A673 (cell line): ENCODE measurements at regions not wholly inside any gene's neighbourhood (a gene's known extent, or its start where the extent isn't known, plus 50 kb on each side); places are given as distances from the start of the nearest gene placed in this dataset.

Experiments
- BruUV-seq: library from RNA; stranded (reverse); fragments of 400-500 nt; replicated peaks from 2 replicates; lab custom pipeline; 2021; lab: Mats Ljungman, UMichigan
- CTCF ChIA-PET: fragments of 300-600 bp; sonication (Branson Sonifier 250); formaldehyde crosslinking; loops from one replicate; lab custom pipeline; 2022; ENCODE audit warnings: antibody characterized with exemption; lab: Charles Lee
- POLR2A ChIA-PET: fragments of 300-600 bp; sonication (Branson Sonifier 250); formaldehyde crosslinking; loops from one replicate; lab custom pipeline; 2022; ENCODE audit warnings: antibody characterized with exemption; ENCODE audit not compliant: low non-redundant PET; lab: Charles Lee
- DNase-seq: peaks from one replicate; pipeline ENCODE4 v3.0.0-alpha.2; 2015; ENCODE audit warnings: low spot score
- H3K27ac ChIP-seq: fragments of 200-600 bp; sonication (generic); 2 replicates; pipeline ENCODE4 v1.5.1; 2016; ENCODE audit warnings: mixed run types, low read depth, mild to moderate bottlenecking, mixed read lengths, antibody characterized with exemption, low read length; ENCODE audit not compliant: poor library complexity, severe bottlenecking
- H3K27me3 ChIP-seq: fragments of 200-600 bp; sonication (generic); replicated peaks from 2 replicates; pipeline ENCODE4 v1.6.1; 2017; ENCODE audit warnings: mixed run types, low read depth, mild to moderate bottlenecking, mixed read lengths, antibody characterized with exemption, low read length; ENCODE audit not compliant: insufficient read depth, poor library complexity
- H3K36me3 ChIP-seq: fragments of 200-600 bp; sonication (generic); 2 replicates; pipeline ENCODE4 v1.6.1; 2016; ENCODE audit warnings: mixed run types, mild to moderate bottlenecking, mixed read lengths, antibody characterized with exemption, low read length; ENCODE audit not compliant: insufficient read depth, poor library complexity, severe bottlenecking
- H3K4me1 ChIP-seq: fragments of 200-600 bp; sonication (generic); 2 replicates; pipeline ENCODE4 v1.6.1; 2017; ENCODE audit warnings: mixed run types, mild to moderate bottlenecking, mixed read lengths, antibody characterized with exemption, low read length; ENCODE audit not compliant: insufficient read depth, poor library complexity, severe bottlenecking
- H3K4me3 ChIP-seq: fragments of 200-600 bp; sonication (generic); 2 replicates; pipeline ENCODE4 v1.5.1; 2016; ENCODE audit warnings: low read depth, mixed run types, mild to moderate bottlenecking, mixed read lengths, low read length; ENCODE audit not compliant: poor library complexity, severe bottlenecking
- H3K9me3 ChIP-seq: fragments of 200-600 bp; sonication (generic); 2 replicates; pipeline ENCODE4 v1.6.1; 2016; ENCODE audit warnings: mixed run types, low read depth, mild to moderate bottlenecking, mixed read lengths, antibody characterized with exemption, low read length; ENCODE audit not compliant: poor library complexity, severe bottlenecking
- CTCF ChIP-seq: fragments of 300-800, 200-600 bp; sonication (generic); conservative IDR thresholded peaks from 2 replicates; pipeline ENCODE4 v1.5.1; 2017; ENCODE audit warnings: low read depth, mild to moderate bottlenecking, antibody characterized with exemption, low read length, moderate library complexity, mixed read lengths
- EZH2 ChIP-seq: fragments of 200-600 bp; sonication (generic); IDR thresholded peaks from 2 replicates; pipeline ENCODE4 v1.6.1; 2017; ENCODE audit warnings: borderline replicate concordance, low read depth, mild to moderate bottlenecking, mixed read lengths, antibody characterized with exemption, low read length; ENCODE audit not compliant: poor library complexity, severe bottlenecking
- intact Hi-C: fragments of 100-400 bp; cut with micrococcal nuclease; formaldehyde crosslinking; loops from one replicate; pipeline ENCODE4 v1.10.0; 2022; ENCODE audit not compliant: unreplicated experiment

DNA sequence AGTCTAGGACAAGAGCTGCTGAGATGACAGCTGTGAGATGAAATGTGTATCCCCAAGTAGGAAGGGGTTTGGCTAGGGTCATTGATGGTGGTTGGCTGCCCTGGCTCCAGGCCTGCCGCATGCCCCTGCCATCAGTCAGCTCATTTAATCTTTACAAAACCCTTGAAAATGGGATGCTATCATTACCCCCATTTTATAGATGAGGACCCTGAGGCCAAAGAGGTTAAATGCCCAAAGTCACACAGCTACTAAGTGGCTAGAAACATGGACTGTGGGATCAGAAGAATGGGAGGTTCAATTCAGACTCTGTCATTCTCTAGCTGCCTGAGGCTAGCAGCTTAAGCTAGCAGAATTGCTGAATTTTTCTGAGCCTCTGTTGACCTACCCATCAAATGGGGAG, 198.8 kb downstream of the MAF start:
- BruUV-seq: no TSS peak
- Histone ChIP-seq H3K27me3 (no peaks in the 10 kb centered on the region), H3K4me3 (no peak overlapping the region), H3K9me3 (peaks cover 4% of the 10 kb centered on the region), H3K4me1 (no peaks in the 10 kb centered on the region), H3K27ac (no peak overlapping the region), H3K36me3 (no peaks in the 10 kb centered on the region)
- ChIA-PET CTCF (no interaction called here), POLR2A (no interaction called here)
- TF ChIP-seq EZH2 (no peak), CTCF (no peak)
- no peak for DNase-seq
- intact Hi-C loops: no loop called here

GRCh38 chr16:79401157-79401556, 199.4 kb downstream of the MAF start:
- Histone ChIP-seq H3K9me3 (peaks cover 4% of the 10 kb centered on the region), H3K36me3 (no peaks in the 10 kb centered on the region), H3K4me1 (no peaks in the 10 kb centered on the region), H3K27me3 (no peaks in the 10 kb centered on the region), H3K27ac (no peak overlapping the region), H3K4me3 (no peak overlapping the region)
- no peak for DNase-seq
- ChIA-PET POLR2A (no interaction called here), CTCF (no interaction called here)
- intact Hi-C loops: no loop called here
- TF ChIP-seq EZH2 (no peak), CTCF (no peak)
- BruUV-seq: no TSS peak

GRCh38 chr16:79400462-79401149, 199.9 kb downstream of the MAF start:
- POLR2A ChIA-PET: no interaction called here

More at GRCh38 chr16:79400462-79401149, 199.9 kb downstream of the MAF start:
- intact Hi-C loops: no loop called here
- no peaks in the 10 kb centered on the region for H3K4me1 ChIP-seq
- no peak for TF ChIP-seq EZH2
- TF ChIP-seq CTCF: no peak
- DNase-seq: no peak
- CTCF ChIA-PET: no interaction called here
- no peak overlapping the region for H3K4me3 ChIP-seq
- BruUV-seq: no TSS peak
- H3K36me3 ChIP-seq: no peaks in the 10 kb centered on the region
- no peaks in the 10 kb centered on the region for H3K27me3 ChIP-seq
- H3K27ac ChIP-seq: no peak overlapping the region
- H3K9me3 ChIP-seq: peaks cover 4% of the 10 kb centered on the region
